Stimulated activated naive B cell treated with anti-CD40 and anti-IgM and Interleukin-4, amounts not matched to agents 10 μg/mL and 1 μg/mL and 100 μg/mL, for 72 hours (primary cell): ENCODE measurements at regions not wholly inside any gene's neighbourhood (a gene's known extent, or its start where the extent isn't known, plus 50 kb on each side); places are given as distances from the start of the nearest gene placed in this dataset.

Experiments
- ATAC-seq, 2 donors: fragments of 150-1000 bp; cut with Tn5 transposase; replicated peaks; 2 replicates each; pipeline ENCODE4 v1.10.0; 2021; ENCODE audit warnings: moderate library complexity in 1 of 2
- DNase-seq: peaks from one replicate; pipeline ENCODE4 v3.0.0; 2021
- H3K27ac Mint-ChIP-seq: one replicate; pipeline ENCODE4 v1.8.0; 2022; ENCODE audit warnings: mild to moderate bottlenecking, mixed read lengths
- H3K27me3 Mint-ChIP-seq, 2 donors: one replicate each; pipeline ENCODE4 v1.8.0; 2022; ENCODE audit warnings: mixed read lengths in 2 of 2
- H3K36me3 Mint-ChIP-seq, 2 donors: one replicate each; pipeline ENCODE4 v1.8.0; 2022; ENCODE audit warnings: mixed read lengths in 2 of 2, mild to moderate bottlenecking in 1 of 2
- H3K4me1 Mint-ChIP-seq, 2 donors: one replicate each; pipeline ENCODE4 v1.8.0; 2022; ENCODE audit warnings: mixed read lengths in 2 of 2, mild to moderate bottlenecking in 1 of 2
- H3K4me3 Mint-ChIP-seq, 2 donors: one replicate each; pipeline ENCODE4 v1.8.0; 2022; ENCODE audit warnings: mild to moderate bottlenecking in 2 of 2, mixed read lengths in 2 of 2, moderate library complexity in 1 of 2
- H3K9me3 Mint-ChIP-seq, 2 donors: one replicate each; pipeline ENCODE4 v1.8.0; 2022; ENCODE audit warnings: mixed read lengths in 2 of 2, mild to moderate bottlenecking in 1 of 2

DNA sequence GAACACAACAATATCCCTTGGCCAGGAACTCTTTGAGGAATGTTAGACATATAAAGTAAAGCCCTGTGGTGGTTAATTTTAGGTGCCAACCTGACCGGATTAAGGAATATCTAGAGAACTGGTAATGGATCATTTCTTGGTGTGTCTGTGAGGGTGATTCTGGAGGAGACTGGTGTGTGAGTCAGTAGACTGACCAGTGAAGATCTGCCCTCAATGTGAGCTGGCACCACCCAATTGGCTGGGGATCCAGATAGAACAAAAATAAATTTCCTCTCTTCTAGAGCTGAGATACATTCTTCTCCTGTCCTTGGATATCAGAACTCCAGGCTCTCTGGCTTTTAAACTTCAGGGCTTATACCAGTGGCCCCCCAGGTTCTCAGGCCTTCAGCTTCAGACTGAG, 56.2 kb upstream of the TNPO1 start:
- ATAC-seq (no peak), DNase-seq (no peak)
- Mint-ChIP-seq H3K27me3 (peaks cover 24 to 27% of the 10 kb centered on the region in 2 donors), H3K9me3 (no peaks in the 10 kb centered on the region), H3K4me1 (no peaks in the 10 kb centered on the region), H3K36me3 (no peaks in the 10 kb centered on the region), H3K27ac (no peak overlapping the region), H3K4me3 (no peak overlapping the region)

DNA sequence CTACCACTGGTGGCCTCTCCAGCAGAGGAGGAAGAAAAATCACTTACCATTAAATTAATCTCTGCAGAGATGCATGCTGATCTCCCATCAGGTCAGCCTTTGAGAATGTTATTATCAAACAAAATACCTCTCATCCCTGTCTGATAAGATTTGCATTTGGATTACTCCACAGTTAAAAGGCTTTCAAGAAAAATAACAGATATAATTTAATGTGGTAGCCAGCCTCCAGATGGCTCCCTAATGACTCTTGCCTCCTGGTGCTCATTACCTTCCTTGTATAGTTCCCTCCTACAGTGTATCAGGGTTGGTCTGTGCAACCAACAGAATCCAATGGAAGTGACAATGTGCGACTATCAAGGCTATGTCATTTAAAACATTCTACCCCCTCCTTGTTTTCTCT, 63.6 kb upstream of the TNPO1 start:
- Mint-ChIP-seq H3K36me3 (no peaks in the 10 kb centered on the region), H3K4me3 (no peak overlapping the region), H3K9me3 (peaks cover 0 to 1% of the 10 kb centered on the region in 2 donors), H3K27me3 (peaks cover 9 to 10% of the 10 kb centered on the region in 2 donors), H3K4me1 (no peaks in the 10 kb centered on the region), H3K27ac (no peak overlapping the region)
- DNase-seq (no peak), ATAC-seq (no peak)

DNA sequence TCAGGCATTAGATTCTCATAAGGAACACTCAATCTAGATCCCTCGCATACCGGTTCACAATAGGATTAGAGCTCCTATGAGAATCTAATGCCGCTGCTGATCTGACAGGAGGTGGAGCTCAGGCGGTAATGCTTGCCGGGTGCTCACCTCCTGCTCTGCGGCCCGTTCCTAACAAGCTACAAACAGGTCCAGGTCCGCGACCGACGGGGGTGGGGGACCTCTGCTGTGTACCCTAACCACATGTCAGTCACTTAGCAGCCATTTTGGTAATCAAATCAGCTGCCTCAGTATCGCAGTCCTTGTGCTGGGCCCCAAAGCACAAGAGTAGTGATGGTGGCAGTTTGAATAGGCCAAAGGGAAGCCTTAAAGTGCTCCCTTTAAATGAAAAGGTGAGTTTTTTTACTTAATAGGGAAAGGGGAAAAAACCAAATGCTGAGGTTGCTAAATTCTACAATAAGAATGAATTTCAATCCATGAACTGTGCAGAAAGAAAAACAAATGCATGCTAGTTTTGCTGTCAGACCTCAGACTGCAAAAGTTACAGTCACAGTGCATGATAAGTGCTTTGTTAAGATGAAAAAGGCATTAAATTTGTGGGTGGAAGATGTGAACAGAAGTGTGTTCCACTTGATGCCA, 67.0 kb upstream of the TNPO1 start:
- DNase-seq: no peak

DNA sequence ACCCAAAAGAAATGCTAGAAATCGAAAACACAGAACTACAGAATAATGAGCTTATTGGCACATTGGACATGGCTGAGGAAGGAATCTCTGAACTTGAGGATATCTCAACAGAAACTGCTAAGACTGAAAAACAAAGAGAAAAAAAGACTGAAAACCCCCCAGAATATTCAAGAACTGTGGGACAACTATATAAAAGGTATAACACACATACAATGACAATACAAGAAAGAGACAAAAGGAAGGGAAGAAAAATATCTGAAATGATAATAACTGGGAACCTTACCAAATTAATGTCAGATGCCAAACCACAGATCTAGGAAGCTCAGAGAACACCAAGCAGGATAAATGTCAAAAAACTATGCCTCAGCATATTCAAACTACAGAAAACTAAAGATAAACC, 68.6 kb upstream of the TNPO1 start:
- Mint-ChIP-seq H3K27ac (no peak overlapping the region), H3K9me3 (peaks cover 0 to 4% of the 10 kb centered on the region in 2 donors), H3K4me1 (no peaks in the 10 kb centered on the region), H3K27me3 (peaks cover 13 to 17% of the 10 kb centered on the region in 2 donors), H3K4me3 (no peak overlapping the region), H3K36me3 (no peaks in the 10 kb centered on the region)
- DNase-seq (no peak), ATAC-seq (no peak)

More for the DNA sequence above, 67.0 kb upstream of the TNPO1 start:
- no peaks in the 10 kb centered on the region for H3K4me1 Mint-ChIP-seq
- no peak for ATAC-seq
- H3K4me3 Mint-ChIP-seq: no peak overlapping the region
- H3K36me3 Mint-ChIP-seq: no peaks in the 10 kb centered on the region
- no peak overlapping the region for H3K27ac Mint-ChIP-seq
- peaks cover 7 to 17% of the 10 kb centered on the region in 2 donors for H3K27me3 Mint-ChIP-seq
- H3K9me3 Mint-ChIP-seq: peaks cover 0 to 4% of the 10 kb centered on the region in 2 donors

DNA sequence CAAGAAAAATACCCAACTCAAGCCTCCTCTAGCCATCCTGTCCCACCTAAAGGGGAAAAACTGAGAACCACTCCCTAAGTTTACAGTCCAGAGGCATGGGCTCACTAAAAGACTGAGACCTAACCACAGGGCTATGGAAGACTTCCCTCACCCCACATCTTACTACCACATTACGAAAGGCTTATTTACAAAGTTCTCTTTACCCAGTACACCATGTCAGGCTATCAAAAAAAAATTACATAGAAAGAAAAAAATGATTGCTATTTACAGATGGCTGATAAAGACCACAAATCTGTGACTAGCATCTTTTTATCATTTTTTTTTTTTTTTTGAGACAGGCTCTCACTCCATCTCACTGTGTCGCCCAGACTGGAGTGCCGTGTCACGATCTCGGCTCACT, 69.7 kb upstream of the TNPO1 start:
- ATAC-seq (no peak), DNase-seq (no peak)
- Mint-ChIP-seq H3K27me3 (peaks cover 13 to 17% of the 10 kb centered on the region in 2 donors), H3K36me3 (no peaks in the 10 kb centered on the region), H3K4me3 (no peak overlapping the region), H3K27ac (no peak overlapping the region), H3K4me1 (no peaks in the 10 kb centered on the region), H3K9me3 (peaks cover 0 to 4% of the 10 kb centered on the region in 2 donors)

DNA sequence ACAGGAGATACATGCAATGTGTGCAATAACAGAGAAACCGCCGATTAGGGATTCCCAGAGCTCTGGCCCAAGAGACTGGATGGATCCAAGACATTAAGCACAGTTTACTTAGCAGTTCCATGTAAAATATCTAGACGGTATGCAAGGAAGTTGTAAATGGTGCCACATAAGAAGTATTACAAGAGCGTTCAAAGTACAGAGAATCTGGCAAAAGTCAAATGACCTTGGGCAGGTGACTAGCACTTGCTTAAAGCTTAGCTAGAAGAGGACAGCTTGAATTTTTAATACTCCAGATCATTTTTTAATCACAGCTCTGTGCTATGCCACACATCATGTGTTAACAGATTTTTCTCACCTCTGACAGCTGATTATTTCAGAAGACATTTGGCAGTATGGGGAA, 72.3 kb upstream of the TNPO1 start:
- peaks cover 0 to 4% of the 10 kb centered on the region in 2 donors for H3K9me3 Mint-ChIP-seq
- H3K4me1 Mint-ChIP-seq: no peaks in the 10 kb centered on the region
- peaks cover 13 to 17% of the 10 kb centered on the region in 2 donors for H3K27me3 Mint-ChIP-seq
- no peak overlapping the region for H3K27ac Mint-ChIP-seq
- H3K4me3 Mint-ChIP-seq: no peak overlapping the region
- ATAC-seq (no peak), DNase-seq (no peak)
- no peaks in the 10 kb centered on the region for H3K36me3 Mint-ChIP-seq

DNA sequence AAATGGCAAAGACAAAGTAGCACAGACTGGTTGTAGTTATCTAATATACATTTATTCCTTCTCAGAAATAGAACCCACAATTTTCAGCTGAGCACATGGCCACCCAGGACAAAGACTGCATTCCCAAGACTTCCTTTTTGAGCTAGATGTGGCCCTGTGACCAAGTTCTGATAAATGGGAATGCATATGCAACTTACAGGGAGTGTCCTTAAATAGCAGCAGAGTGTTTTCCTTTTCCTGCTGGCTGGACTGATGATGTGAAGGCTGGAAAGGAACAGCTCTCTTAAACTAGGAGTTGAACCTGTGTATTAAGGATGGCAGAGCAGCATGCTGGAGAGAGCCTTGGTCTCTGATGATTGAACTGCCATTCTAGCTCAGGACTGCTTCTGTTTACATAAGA, 74.7 kb upstream of the TNPO1 start:
- DNase-seq (no peak), ATAC-seq (no peak)
- peaks cover 13 to 15% of the 10 kb centered on the region in 2 donors for H3K27me3 Mint-ChIP-seq
- no peaks in the 10 kb centered on the region for H3K9me3 Mint-ChIP-seq
- H3K4me1 Mint-ChIP-seq: no peaks in the 10 kb centered on the region
- no peak overlapping the region for H3K4me3 Mint-ChIP-seq
- H3K36me3 Mint-ChIP-seq: no peaks in the 10 kb centered on the region
- H3K27ac Mint-ChIP-seq: no peak overlapping the region

DNA sequence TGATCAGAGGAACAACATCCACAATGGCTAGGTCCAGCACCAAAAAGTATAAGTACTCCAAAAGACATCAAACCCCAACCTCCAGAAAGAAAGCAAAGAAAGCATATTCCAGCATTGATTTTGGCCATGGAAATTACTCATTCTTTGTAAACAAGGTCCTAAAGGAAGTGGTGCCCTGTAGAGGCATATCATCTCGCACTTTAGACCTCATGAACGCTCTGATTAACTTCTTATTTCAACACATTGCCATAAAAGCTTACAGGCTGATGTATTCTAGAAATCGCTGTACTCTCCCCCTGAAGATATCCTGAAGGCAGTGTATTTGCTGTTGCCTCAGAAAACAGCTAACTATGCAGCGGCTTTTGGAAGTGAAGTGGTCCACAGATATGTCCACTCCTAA, 82.7 kb upstream of the TNPO1 start:
- H3K4me1 Mint-ChIP-seq: no peaks in the 10 kb centered on the region
- peaks cover 11 to 12% of the 10 kb centered on the region in 2 donors for H3K27me3 Mint-ChIP-seq
- peaks cover 2 to 6% of the 10 kb centered on the region in 2 donors for H3K9me3 Mint-ChIP-seq
- no peak overlapping the region for H3K4me3 Mint-ChIP-seq
- ATAC-seq (no peak), DNase-seq (no peak)
- H3K36me3 Mint-ChIP-seq: no peaks in the 10 kb centered on the region
- no peak overlapping the region for H3K27ac Mint-ChIP-seq

DNA sequence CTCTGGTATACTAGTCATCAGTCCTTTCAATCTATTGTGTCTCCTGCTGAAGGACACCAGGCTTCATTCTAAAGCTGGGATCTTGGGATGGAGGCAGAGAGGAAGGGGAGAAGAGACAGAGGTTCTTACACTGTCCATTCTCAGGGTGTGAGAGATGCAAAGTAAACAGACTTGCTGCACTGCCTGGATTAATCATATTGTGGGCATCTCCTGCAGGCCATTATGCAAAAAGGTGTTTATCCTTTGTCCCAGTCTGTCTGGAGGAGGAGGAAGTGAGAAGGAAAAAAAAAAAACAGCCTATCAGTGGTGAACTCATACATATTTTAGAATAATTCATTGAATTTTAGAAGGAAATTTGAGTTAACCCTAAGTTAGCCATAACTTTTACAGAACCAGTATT, 92.9 kb upstream of the TNPO1 start:
- Mint-ChIP-seq H3K4me1 (no peaks in the 10 kb centered on the region), H3K27ac (no peak overlapping the region), H3K9me3 (peaks cover 0 to 2% of the 10 kb centered on the region in 2 donors), H3K36me3 (no peaks in the 10 kb centered on the region), H3K4me3 (no peak overlapping the region), H3K27me3 (peaks cover 11 to 22% of the 10 kb centered on the region in 2 donors)
- ATAC-seq (no peak), DNase-seq (no peak)

DNA sequence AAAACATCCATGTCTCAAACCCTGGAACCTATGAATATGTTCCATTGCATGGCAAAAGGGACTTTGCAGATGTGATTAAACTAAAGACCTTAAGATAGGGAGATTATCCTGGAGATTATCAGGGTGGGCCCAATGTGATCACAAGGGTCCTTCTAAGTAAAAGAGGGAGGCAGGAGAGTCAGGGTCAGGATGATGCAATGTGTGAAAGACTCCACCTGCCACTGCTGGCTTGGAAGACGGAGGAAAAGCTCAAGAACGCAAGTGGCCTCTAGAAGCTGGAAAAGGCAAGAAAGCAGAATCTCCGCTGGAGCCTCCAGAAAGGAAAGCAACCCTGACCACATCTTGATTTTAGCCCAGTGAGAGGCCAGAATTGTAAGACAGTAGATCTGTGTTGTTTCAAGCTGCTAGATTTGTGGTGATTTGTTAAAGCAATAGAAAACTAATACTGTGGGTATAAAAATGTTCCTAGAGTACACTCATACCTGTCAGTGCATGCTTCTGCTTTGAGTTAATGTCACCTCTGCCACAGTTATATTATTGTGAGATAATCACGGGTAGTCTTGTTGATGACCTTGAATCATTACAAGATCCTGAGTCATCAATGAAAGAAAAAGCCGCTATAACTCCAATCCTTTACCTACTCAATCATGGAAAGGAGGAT, 93.5 kb upstream of the TNPO1 start:
- no peaks in the 10 kb centered on the region for H3K36me3 Mint-ChIP-seq
- no peaks in the 10 kb centered on the region for H3K4me1 Mint-ChIP-seq
- peaks cover 11 to 22% of the 10 kb centered on the region in 2 donors for H3K27me3 Mint-ChIP-seq
- H3K9me3 Mint-ChIP-seq: peaks cover 0 to 2% of the 10 kb centered on the region in 2 donors
- DNase-seq (no peak), ATAC-seq (no peak)
- no peak overlapping the region for H3K27ac Mint-ChIP-seq
- H3K4me3 Mint-ChIP-seq: no peak overlapping the region

DNA sequence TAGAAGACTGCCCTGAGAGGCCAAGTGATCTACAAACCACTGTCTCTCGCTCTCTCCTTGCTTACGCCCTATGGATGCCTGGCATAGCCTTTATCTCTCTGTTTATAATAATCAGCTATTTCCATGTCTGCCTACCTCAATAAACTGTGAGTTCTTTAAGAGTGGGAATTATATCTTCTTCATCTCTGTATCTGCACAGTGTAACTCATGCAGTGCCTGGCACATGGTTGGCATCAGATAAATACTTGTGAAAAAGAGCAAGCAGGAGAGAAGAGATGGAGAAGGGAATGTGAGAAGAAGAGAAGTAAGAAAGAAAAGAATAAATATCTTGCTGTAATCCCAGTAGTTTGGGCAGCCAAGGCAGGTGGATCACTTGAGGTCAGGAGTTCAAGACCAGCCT, 94.6 kb upstream of the TNPO1 start:
- H3K27ac Mint-ChIP-seq: no peak overlapping the region
- no peak for DNase-seq

DNA sequence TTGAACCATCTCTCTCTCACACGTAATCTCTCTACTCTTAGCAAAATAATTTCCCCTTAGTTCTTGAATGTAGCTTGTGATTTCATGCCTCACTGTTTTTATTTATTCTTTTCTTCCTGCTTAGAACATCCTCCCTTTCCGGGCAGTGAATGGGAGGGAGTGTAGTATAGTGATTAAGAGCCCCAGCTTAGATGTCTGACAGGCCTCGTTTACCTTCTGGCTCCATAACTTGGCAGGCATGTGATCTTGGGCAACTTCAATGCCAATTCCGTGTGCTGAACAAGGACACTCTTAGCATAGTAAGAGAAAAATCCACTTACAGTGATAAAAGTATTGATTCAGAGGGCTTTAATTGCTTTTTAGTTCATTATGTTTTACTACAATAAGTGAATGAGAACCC, 96.3 kb upstream of the TNPO1 start:
- H3K27ac Mint-ChIP-seq: no peak overlapping the region
- H3K4me3 Mint-ChIP-seq: no peak overlapping the region
- peaks cover 6 to 17% of the 10 kb centered on the region in 2 donors for H3K27me3 Mint-ChIP-seq
- H3K9me3 Mint-ChIP-seq: peaks cover 0 to 2% of the 10 kb centered on the region in 2 donors
- ATAC-seq (no peak), DNase-seq (no peak)
- H3K36me3 Mint-ChIP-seq: no peaks in the 10 kb centered on the region
- H3K4me1 Mint-ChIP-seq: no peaks in the 10 kb centered on the region

More for the DNA sequence above, 94.6 kb upstream of the TNPO1 start:
- peaks cover 6 to 17% of the 10 kb centered on the region in 2 donors for H3K27me3 Mint-ChIP-seq
- peaks cover 0 to 2% of the 10 kb centered on the region in 2 donors for H3K9me3 Mint-ChIP-seq
- H3K36me3 Mint-ChIP-seq: no peaks in the 10 kb centered on the region
- H3K4me1 Mint-ChIP-seq: no peaks in the 10 kb centered on the region
- no peak overlapping the region for H3K4me3 Mint-ChIP-seq
- no peak for ATAC-seq

DNA sequence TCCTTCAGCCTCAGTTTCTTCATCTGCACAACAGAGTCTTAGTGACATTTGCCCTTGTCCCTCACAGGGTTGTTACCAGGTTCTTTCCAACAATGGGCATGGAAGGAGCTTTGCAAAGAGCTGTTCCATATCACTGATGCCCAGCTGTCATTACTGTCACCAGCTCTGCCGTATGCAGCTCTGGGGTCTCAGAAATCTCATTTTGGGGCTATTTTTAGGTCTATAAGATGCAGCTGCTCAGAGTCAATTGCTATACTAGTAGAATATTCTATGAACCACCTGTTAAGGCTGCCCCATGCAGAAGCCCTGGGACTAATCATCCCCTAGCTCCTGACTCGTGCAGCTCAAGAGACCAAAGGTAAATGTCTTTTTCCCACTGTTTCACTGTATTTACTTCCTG, 105.1 kb upstream of the TNPO1 start:
- no peaks in the 10 kb centered on the region for H3K9me3 Mint-ChIP-seq
- peaks cover 7 to 29% of the 10 kb centered on the region in 2 donors for H3K27me3 Mint-ChIP-seq
- H3K36me3 Mint-ChIP-seq: no peaks in the 10 kb centered on the region
- H3K4me3 Mint-ChIP-seq: no peak overlapping the region
- H3K4me1 Mint-ChIP-seq: no peaks in the 10 kb centered on the region
- no peak overlapping the region for H3K27ac Mint-ChIP-seq
- DNase-seq (no peak), ATAC-seq (no peak)

DNA sequence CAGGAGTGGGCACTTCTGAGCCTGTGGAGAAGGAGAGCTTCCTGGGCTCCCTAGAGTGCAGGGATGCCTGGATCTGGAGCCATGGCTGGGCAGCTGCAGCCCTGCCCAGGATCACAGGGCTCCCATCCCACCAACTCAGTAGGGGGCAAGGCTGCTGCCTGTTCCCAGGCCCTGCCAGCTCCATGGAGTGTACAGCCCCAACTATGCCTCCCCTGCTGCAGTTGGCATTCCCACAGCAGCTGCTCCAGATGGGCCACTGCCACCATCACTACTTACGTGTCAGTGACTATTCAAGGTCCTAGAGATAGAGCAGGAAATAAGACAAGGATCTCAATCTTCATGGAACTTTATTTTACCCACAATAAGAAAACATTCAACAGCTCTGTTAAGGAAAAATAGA, 107.1 kb upstream of the TNPO1 start:
- Mint-ChIP-seq H3K4me1 (no peaks in the 10 kb centered on the region), H3K36me3 (no peaks in the 10 kb centered on the region), H3K4me3 (no peak overlapping the region), H3K27me3 (peaks cover 7 to 28% of the 10 kb centered on the region in 2 donors), H3K27ac (no peak overlapping the region), H3K9me3 (no peaks in the 10 kb centered on the region)
- ATAC-seq (no peak), DNase-seq (no peak)

DNA sequence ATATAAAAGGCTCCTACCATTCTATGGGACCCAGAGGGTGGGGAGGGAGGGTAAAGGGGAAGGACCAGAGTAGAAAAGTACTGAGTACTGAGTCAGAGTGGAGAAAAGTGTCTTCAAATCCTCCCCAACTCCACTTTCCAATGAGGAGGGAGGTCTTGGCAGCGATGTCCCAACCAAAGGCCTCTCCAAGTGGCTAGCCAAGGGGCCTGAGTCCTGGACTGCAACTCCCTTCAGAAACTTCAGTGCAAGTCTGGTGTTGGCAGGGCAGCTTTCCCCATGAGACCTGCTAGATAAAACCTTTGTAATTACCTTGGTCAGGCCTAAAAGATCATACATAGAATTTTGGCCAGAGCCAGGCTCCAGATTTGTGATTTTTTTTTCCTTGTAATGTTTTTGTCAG, 111.3 kb upstream of the TNPO1 start:
- Mint-ChIP-seq H3K36me3 (no peaks in the 10 kb centered on the region), H3K27ac (no peak overlapping the region), H3K4me3 (no peak overlapping the region), H3K27me3 (peaks cover 8 to 25% of the 10 kb centered on the region in 2 donors), H3K9me3 (peaks cover 0 to 5% of the 10 kb centered on the region in 2 donors), H3K4me1 (no peaks in the 10 kb centered on the region)
- DNase-seq: no peak
- no peak for ATAC-seq
